CD14-positive monocyte (primary cell): ENCODE measurements at regions not wholly inside any gene's neighbourhood (a gene's known extent, or its start where the extent isn't known, plus 50 kb on each side); places are given as distances from the start of the nearest gene placed in this dataset.

Experiments used
- DNase-seq, 3 donors: peaks; one replicate each; pipeline ENCODE4 v3.0.0-alpha.2; 2011 to 2022
- H2AFZ ChIP-seq: 2 replicates; pipeline ENCODE4 v1.6.0; 2012; ENCODE audit warnings: mild to moderate bottlenecking, low read depth, low read length, inconsistent platforms; ENCODE audit not compliant: insufficient read depth, poor library complexity, severe bottlenecking
- H3K27ac ChIP-seq, 2 donors: 1 replicate in 1 of 2; 2 replicates in 1 of 2; pipeline ENCODE4 v1.5.1; 2012 to 2013; ENCODE audit warnings: low read length in 2 of 2, control low read depth in 1 of 2, inconsistent platforms in 1 of 2, low read depth in 1 of 2, mild to moderate bottlenecking in 1 of 2
- H3K27me3 ChIP-seq, 2 donors: one replicate each; pipeline versions ENCODE4 v1.6.0 to v1.6.1; 2011 to 2013; ENCODE audit warnings: low read length in 2 of 2; ENCODE audit not compliant: control insufficient read depth in 2 of 2, insufficient read depth in 2 of 2
- H3K36me3 ChIP-seq, 2 donors: replicated peaks in 1 of 2; 1 replicate in 1 of 2; 2 replicates in 1 of 2; pipeline versions ENCODE4 v1.5.1 to v1.6.1; 2012 to 2013; ENCODE audit warnings: low read length in 2 of 2, control low read depth in 1 of 2, inconsistent platforms in 1 of 2, mild to moderate bottlenecking in 1 of 2; ENCODE audit not compliant: insufficient read depth in 2 of 2, control insufficient read depth in 1 of 2
- H3K4me1 ChIP-seq, 2 donors: 1 replicate in 1 of 2; 2 replicates in 1 of 2; pipeline versions ENCODE4 v1.5.1 to v1.6.1; 2012 to 2013; ENCODE audit warnings: low read length in 2 of 2, control low read depth in 1 of 2, inconsistent platforms in 1 of 2, mild to moderate bottlenecking in 1 of 2, moderate library complexity in 1 of 2; ENCODE audit not compliant: insufficient read depth in 2 of 2, control insufficient read depth in 1 of 2
- H3K4me2 ChIP-seq: replicated peaks from 2 replicates; pipeline ENCODE3; 2012; ENCODE audit warnings: low read length, moderate library complexity, mild to moderate bottlenecking; ENCODE audit not compliant: poor library complexity, severe bottlenecking; ENCODE audit errors: extremely low read depth
- H3K4me3 ChIP-seq, 3 experiments: fragments of 200-600 bp in 1 of 3; sonication (generic) in 1 of 3; replicated peaks in 1 of 3; 1 replicate in 2 of 3; 2 replicates in 1 of 3; pipeline ENCODE4 v1.5.1; 2011 to 2013; ENCODE audit warnings: low read length in 3 of 3, mild to moderate bottlenecking in 3 of 3, control low read depth in 2 of 3, low read depth in 2 of 3, inconsistent platforms in 1 of 3, moderate library complexity in 1 of 3
- H3K79me2 ChIP-seq: 2 replicates; pipeline ENCODE4 v1.6.0; 2012; ENCODE audit warnings: mild to moderate bottlenecking, control low read depth, inconsistent platforms, low read length, moderate library complexity; ENCODE audit not compliant: insufficient read depth
- H3K9ac ChIP-seq: 2 replicates; pipeline ENCODE4 v1.6.0; 2017; ENCODE audit warnings: low read length, mild to moderate bottlenecking; ENCODE audit not compliant: insufficient read depth, poor library complexity, severe bottlenecking
- H3K9me3 ChIP-seq, 2 donors: replicated peaks in 1 of 2; 1 replicate in 1 of 2; 2 replicates in 1 of 2; pipeline versions ENCODE4 v1.5.1 to v1.6.1; 2012 to 2013; ENCODE audit warnings: low read length in 2 of 2, control low read depth in 1 of 2; ENCODE audit not compliant: control insufficient read depth in 1 of 2, insufficient read depth in 1 of 2
- H4K20me1 ChIP-seq: 2 replicates; pipeline ENCODE4 v1.6.0; 2012; ENCODE audit warnings: mild to moderate bottlenecking, low read length, control low read depth, moderate library complexity; ENCODE audit not compliant: insufficient read depth
- H3K27ac Mint-ChIP-seq, 7 donors: one replicate each; pipeline ENCODE4 v1.8.0; 2020; ENCODE audit warnings: mild to moderate bottlenecking in 7 of 7, mixed read lengths in 7 of 7, moderate library complexity in 6 of 7, inconsistent platforms in 2 of 7
- H3K27me3 Mint-ChIP-seq, 3 donors: one replicate each; pipeline ENCODE4 v1.8.0; 2021 to 2022; ENCODE audit warnings: low read depth in 3 of 3, mild to moderate bottlenecking in 3 of 3, mixed read lengths in 3 of 3, moderate library complexity in 3 of 3, inconsistent platforms in 1 of 3
- H3K36me3 Mint-ChIP-seq, 2 donors: one replicate each; pipeline ENCODE4 v1.8.0; 2020; ENCODE audit warnings: mixed read lengths in 2 of 2, inconsistent platforms in 1 of 2, mild to moderate bottlenecking in 1 of 2
- H3K4me1 Mint-ChIP-seq: one replicate; pipeline ENCODE4 v1.8.0; 2020; ENCODE audit warnings: mild to moderate bottlenecking, mixed read lengths
- H3K4me3 Mint-ChIP-seq, 2 donors: one replicate each; pipeline ENCODE4 v1.8.0; 2020; ENCODE audit warnings: mild to moderate bottlenecking in 2 of 2, mixed read lengths in 2 of 2, moderate library complexity in 1 of 2
- H3K9me3 Mint-ChIP-seq, 7 donors: one replicate each; pipeline ENCODE4 v1.8.0; 2020 to 2022; ENCODE audit warnings: mixed read lengths in 7 of 7, mild to moderate bottlenecking in 6 of 7, moderate library complexity in 6 of 7, inconsistent platforms in 2 of 7
- WGBS: methylation state at CpG from one replicate; pipeline ENCODE4 v1.1.5; 2013; ENCODE audit warnings: missing lambda C conversion rate; ENCODE audit not compliant: insufficient coverage; 5-methylcytosine and 5-hydroxymethylcytosine counted together
- intact Hi-C, 2 donors: fragments of 100-400 bp; cut with micrococcal nuclease; formaldehyde crosslinking; loops; one replicate each; pipeline versions ENCODE4 v1.15.0 to v1.15.1; 2023
- TF ChIP-seq, protein P1 (sequence below): fragments of 200-600 bp; IDR thresholded peaks from one replicate; pipeline ENCODE4 v1.8.0; 2022; ENCODE audit warnings: antibody characterized with exemption, mild to moderate bottlenecking

DNA sequence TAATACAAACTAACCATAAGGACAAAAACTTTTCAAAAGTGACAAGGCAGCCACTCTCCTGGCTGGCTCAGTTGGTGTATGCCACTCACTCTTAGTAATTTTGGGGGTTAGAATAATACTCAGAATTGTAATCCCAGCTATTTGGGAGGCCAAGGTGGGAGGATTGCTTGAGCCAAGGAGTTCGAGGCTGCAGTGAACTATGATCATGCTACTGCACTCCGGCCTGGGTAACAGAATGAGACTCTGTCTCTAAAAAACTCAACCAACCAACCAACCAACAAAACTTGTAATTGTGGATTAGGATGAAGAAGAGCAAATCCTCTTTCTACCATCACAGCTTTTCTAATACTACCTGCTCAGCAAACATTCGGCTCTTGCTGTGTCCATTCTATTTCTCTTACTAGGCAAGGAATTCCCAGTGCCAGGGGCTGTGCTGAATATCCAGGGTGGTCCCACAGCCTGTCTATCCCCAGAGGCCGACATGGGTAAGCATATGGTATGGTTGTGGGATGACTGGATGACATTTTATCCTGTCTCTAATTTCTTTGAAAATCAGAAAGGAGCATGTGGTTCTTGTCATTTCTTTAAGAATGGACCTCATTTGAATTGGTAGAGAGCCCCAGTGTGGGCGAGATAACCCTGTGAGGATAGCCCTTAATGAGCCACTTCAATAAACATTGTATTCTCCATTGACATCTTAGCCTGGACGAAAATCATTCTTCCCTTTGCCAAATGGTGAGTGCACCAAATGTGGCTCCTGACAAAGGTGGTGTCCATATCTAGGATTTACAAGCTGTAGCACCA is 220.1 kb downstream of the MYCN start:
- intact Hi-C loops, result no loop called here
- H3K79me2 ChIP-seq, result no peaks in the 10 kb centered on the region
- H3K27ac Mint-ChIP-seq, result no peak overlapping the region
- H3K4me2 ChIP-seq, result no peak overlapping the region
- peaks cover 0 to 8% (median 0%) of the 10 kb centered on the region in 7 donors for H3K9me3 Mint-ChIP-seq
- peaks cover 0 to 1% (median 0%) of the 10 kb centered on the region in 3 donors for H3K27me3 Mint-ChIP-seq
- no peaks in the 10 kb centered on the region for H3K27me3 ChIP-seq
- H3K9me3 ChIP-seq, result no peaks in the 10 kb centered on the region
- H3K4me3 ChIP-seq, result no peak overlapping the region
- no peaks in the 10 kb centered on the region for H4K20me1 ChIP-seq
- DNase-seq, result no peak
- H2AFZ ChIP-seq, result no peak overlapping the region
- no peaks in the 10 kb centered on the region for H3K4me1 Mint-ChIP-seq
- H3K4me1 ChIP-seq, result no peaks in the 10 kb centered on the region
- H3K27ac ChIP-seq, result no peak overlapping the region
- H3K4me3 Mint-ChIP-seq, result no peak overlapping the region
- H3K9ac ChIP-seq, result no peak overlapping the region
- TF ChIP-seq, protein P1, sequence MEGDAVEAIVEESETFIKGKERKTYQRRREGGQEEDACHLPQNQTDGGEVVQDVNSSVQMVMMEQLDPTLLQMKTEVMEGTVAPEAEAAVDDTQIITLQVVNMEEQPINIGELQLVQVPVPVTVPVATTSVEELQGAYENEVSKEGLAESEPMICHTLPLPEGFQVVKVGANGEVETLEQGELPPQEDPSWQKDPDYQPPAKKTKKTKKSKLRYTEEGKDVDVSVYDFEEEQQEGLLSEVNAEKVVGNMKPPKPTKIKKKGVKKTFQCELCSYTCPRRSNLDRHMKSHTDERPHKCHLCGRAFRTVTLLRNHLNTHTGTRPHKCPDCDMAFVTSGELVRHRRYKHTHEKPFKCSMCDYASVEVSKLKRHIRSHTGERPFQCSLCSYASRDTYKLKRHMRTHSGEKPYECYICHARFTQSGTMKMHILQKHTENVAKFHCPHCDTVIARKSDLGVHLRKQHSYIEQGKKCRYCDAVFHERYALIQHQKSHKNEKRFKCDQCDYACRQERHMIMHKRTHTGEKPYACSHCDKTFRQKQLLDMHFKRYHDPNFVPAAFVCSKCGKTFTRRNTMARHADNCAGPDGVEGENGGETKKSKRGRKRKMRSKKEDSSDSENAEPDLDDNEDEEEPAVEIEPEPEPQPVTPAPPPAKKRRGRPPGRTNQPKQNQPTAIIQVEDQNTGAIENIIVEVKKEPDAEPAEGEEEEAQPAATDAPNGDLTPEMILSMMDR, result no peak
- no peaks in the 10 kb centered on the region for H3K36me3 ChIP-seq
- 92% methylated on average over 2 of the region's 6 CpGs for WGBS
- no peaks in the 10 kb centered on the region for H3K36me3 Mint-ChIP-seq

DNA sequence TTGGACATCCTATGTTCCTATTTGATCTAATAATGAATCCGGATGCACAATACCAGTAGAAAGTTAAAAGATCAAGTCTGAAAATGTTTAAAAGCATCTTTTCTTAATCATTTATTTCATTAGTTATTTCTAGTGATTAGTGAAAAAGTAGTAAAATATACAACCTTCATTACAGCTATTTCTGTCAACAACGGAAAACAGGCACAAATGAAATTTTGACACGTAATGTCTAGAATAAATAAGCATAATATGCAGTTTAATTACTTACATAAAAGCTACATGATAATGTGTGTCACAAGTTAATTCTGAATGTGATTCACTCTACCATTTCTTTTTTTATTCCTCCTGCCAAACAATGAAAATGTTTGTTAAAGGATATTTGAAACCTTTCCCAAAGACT is 216.1 kb downstream of the MYCN start:
- Histone ChIP-seq H3K9me3 (no peaks in the 10 kb centered on the region), H3K4me3 (no peak overlapping the region), H3K4me1 (no peaks in the 10 kb centered on the region), H3K36me3 (no peaks in the 10 kb centered on the region), H2AFZ (no peak overlapping the region), H3K79me2 (no peaks in the 10 kb centered on the region), H3K27ac (no peak overlapping the region), H3K9ac (no peak overlapping the region), H3K27me3 (no peaks in the 10 kb centered on the region), H3K4me2 (no peak overlapping the region), H4K20me1 (no peaks in the 10 kb centered on the region)
- Mint-ChIP-seq H3K27ac (no peak overlapping the region), H3K36me3 (no peaks in the 10 kb centered on the region), H3K4me3 (no peak overlapping the region), H3K4me1 (no peaks in the 10 kb centered on the region), H3K27me3 (no peaks in the 10 kb centered on the region), H3K9me3 (peaks cover 0 to 8% (median 0%) of the 10 kb centered on the region in 7 donors)
- WGBS, result no CpG with 5 or more reads among the region's 3 CpGs
- no peak for DNase-seq
- TF ChIP-seq, protein P1, result no peak
- intact Hi-C loops, result no loop called here
